GM23248 (cell line): ENCODE measurements at regions not wholly inside any gene's neighbourhood (a gene's known extent, or its start where the extent isn't known, plus 50 kb on each side); places are given as distances from the start of the nearest gene placed in this dataset.

Experiments
- EZH2 ChIP-seq: fragments of 200-600 bp; sonication (generic); IDR thresholded peaks from 2 replicates; pipeline ENCODE4 v1.6.1; 2018; ENCODE audit warnings: antibody characterized with exemption, mild to moderate bottlenecking; ENCODE audit not compliant: insufficient read depth, poor library complexity, severe bottlenecking
- EZH2phosphoT487 ChIP-seq: fragments of 200-600 bp; sonication (generic); IDR thresholded peaks from 2 replicates; pipeline ENCODE4 v1.6.1; 2018; ENCODE audit warnings: antibody characterized with exemption, moderate library complexity, mild to moderate bottlenecking, low read depth; ENCODE audit not compliant: insufficient read depth

DNA sequence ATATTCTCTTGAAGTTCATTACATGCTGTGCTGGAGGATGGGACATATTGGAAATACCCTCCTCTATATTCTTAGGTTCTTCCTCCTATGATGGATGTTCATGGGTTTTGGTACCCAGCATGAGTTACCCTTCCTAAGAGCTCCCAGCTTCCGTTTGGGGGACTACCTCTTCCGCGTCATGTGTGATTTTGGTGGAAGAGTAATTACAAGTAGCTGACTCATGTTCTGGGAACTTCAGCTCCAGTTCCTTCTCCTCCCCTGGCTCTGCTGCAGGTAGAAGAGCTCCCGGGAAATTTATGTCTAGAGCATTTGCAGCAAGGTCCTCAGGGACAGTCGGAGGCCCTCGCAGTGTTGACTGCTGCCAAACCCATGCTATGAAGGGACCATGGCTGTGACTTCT is 208.8 kb upstream of the IL12A start:
- TF ChIP-seq EZH2 (no peak), EZH2phosphoT487 (no peak)
